Calu3 (cell line): ENCODE measurements at regions not wholly inside any gene's neighbourhood (a gene's known extent, or its start where the extent isn't known, plus 50 kb on each side); places are given as distances from the start of the nearest gene placed in this dataset.

Experiments
- BruUV-seq: library from RNA; stranded (reverse); fragments of 400-500 nt; replicated peaks from 2 replicates; lab custom pipeline; 2021; lab: Mats Ljungman, UMichigan
- CTCF ChIA-PET: fragments of 300-600 bp; sonication (Branson Sonifier 250); formaldehyde crosslinking; loops from one replicate; lab custom pipeline; 2022; ENCODE audit warnings: antibody characterized with exemption; lab: Charles Lee
- DNase-seq: peaks from one replicate; pipeline ENCODE4 v3.0.0; 2022
- H3K27ac Mint-ChIP-seq: one replicate; pipeline ENCODE4 v1.8.0; 2022; ENCODE audit warnings: mixed read lengths; ENCODE audit not compliant: unreplicated experiment
- H3K27me3 Mint-ChIP-seq: one replicate; pipeline ENCODE4 v1.8.0; 2022; ENCODE audit warnings: mixed read lengths; ENCODE audit not compliant: unreplicated experiment
- H3K36me3 Mint-ChIP-seq: one replicate; pipeline ENCODE4 v1.8.0; 2022; ENCODE audit warnings: mild to moderate bottlenecking, moderate library complexity, mixed read lengths; ENCODE audit not compliant: insufficient read depth, unreplicated experiment
- H3K4me1 Mint-ChIP-seq: one replicate; pipeline ENCODE4 v1.8.0; 2022; ENCODE audit warnings: mild to moderate bottlenecking, low read depth, mixed read lengths; ENCODE audit not compliant: unreplicated experiment
- H3K4me3 Mint-ChIP-seq: one replicate; pipeline ENCODE4 v1.8.0; 2022; ENCODE audit warnings: mild to moderate bottlenecking, low read depth, moderate library complexity, mixed read lengths; ENCODE audit not compliant: unreplicated experiment
- H3K9me3 Mint-ChIP-seq: one replicate; pipeline ENCODE4 v1.8.0; 2022; ENCODE audit warnings: low read depth, mixed read lengths; ENCODE audit not compliant: unreplicated experiment
- intact Hi-C: fragments of 100-400 bp; cut with micrococcal nuclease; formaldehyde crosslinking; loops from one replicate; pipeline ENCODE4 v1.10.0; 2022; ENCODE audit not compliant: unreplicated experiment
- TF ChIP-seq, protein P1 (sequence below): fragments of 200-600 bp; IDR thresholded peaks from one replicate; pipeline ENCODE4 v1.8.0; 2022; ENCODE audit warnings: antibody characterized with exemption; ENCODE audit not compliant: unreplicated experiment

DNA sequence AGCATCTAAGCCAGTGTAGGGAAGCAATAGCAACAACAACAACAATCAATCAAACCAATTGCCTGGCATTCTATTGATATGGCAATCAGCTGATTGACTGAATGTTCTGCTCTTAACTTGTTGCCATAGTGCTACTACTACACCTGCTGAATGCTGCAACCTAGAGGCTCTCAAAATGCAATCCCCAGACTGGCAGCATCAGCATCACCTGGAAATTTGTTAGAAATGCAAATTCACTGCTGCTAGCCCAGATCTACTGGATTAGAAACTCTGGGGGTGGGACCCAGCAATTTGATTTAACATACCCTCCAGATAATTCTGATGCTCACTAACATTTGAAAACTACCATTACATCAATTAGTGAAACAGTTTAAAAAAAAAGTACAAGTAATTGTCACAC lies 363.6 kb downstream of the SNAPC1 start:
- no peaks in the 10 kb centered on the region for H3K27me3 Mint-ChIP-seq
- CTCF ChIA-PET = interaction anchor here (0.6 to 2.6 kb wide), 3 partner anchors 106 to 265 kb away, joined by 3 to 56 read pairs (median 3); no protein-coding TSS in a partner anchor
- DNase-seq = no peak
- BruUV-seq = no TSS peak
- H3K4me1 Mint-ChIP-seq = no peaks in the 10 kb centered on the region
- H3K9me3 Mint-ChIP-seq = no peaks in the 10 kb centered on the region
- intact Hi-C loops = loop anchor here (10.0 kb wide), 1 partner anchor 831 kb away; no protein-coding TSS in a partner anchor
- H3K36me3 Mint-ChIP-seq = no peaks in the 10 kb centered on the region
- TF ChIP-seq, protein P1, sequence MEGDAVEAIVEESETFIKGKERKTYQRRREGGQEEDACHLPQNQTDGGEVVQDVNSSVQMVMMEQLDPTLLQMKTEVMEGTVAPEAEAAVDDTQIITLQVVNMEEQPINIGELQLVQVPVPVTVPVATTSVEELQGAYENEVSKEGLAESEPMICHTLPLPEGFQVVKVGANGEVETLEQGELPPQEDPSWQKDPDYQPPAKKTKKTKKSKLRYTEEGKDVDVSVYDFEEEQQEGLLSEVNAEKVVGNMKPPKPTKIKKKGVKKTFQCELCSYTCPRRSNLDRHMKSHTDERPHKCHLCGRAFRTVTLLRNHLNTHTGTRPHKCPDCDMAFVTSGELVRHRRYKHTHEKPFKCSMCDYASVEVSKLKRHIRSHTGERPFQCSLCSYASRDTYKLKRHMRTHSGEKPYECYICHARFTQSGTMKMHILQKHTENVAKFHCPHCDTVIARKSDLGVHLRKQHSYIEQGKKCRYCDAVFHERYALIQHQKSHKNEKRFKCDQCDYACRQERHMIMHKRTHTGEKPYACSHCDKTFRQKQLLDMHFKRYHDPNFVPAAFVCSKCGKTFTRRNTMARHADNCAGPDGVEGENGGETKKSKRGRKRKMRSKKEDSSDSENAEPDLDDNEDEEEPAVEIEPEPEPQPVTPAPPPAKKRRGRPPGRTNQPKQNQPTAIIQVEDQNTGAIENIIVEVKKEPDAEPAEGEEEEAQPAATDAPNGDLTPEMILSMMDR = no peak
- no peak overlapping the region for H3K27ac Mint-ChIP-seq
- no peak overlapping the region for H3K4me3 Mint-ChIP-seq

DNA sequence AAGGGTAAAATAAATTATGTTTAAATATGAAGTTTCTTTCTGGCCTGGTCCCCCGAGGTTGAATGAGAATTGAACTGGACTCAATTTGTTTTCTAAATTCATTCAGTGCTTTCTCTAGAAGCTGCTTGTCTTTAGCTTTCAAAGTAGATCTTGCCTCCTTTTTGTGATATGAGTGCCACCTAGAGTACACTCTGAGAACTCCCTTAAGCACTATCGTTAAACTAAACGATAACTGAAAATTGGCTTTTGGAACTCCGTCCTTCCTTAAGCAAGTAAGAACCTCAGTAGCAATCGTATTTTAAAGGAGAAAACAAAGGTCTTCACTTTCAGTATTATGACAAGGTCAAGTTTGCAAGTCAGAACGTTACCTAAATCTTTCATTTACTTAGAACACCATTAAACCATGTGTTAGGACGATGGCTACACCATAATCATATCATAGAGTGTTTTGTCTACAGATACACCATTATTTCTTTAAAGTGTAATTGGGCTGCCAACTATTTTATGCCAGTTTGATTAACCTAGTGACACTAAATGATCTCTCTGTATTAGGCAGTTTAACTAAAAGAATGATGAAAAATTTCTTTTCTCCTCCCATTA lies 364.8 kb downstream of the SNAPC1 start:
- no TSS peak for BruUV-seq
- Mint-ChIP-seq H3K27ac (no peak overlapping the region), H3K36me3 (no peaks in the 10 kb centered on the region), H3K27me3 (no peaks in the 10 kb centered on the region), H3K9me3 (no peaks in the 10 kb centered on the region), H3K4me1 (no peaks in the 10 kb centered on the region), H3K4me3 (no peak overlapping the region)
- TF ChIP-seq, protein P1 = peak; percentile 65
- DNase-seq = peak; percentile 27
- CTCF ChIA-PET = interaction anchor here (0.8 to 2.6 kb wide), 9 partner anchors 10 to 939 kb away, joined by 3 to 56 read pairs (median 5); no protein-coding TSS in a partner anchor
- intact Hi-C loops = loop anchor here (1.0 to 10.0 kb wide), 3 partner anchors 202 to 832 kb away; no protein-coding TSS in a partner anchor

DNA sequence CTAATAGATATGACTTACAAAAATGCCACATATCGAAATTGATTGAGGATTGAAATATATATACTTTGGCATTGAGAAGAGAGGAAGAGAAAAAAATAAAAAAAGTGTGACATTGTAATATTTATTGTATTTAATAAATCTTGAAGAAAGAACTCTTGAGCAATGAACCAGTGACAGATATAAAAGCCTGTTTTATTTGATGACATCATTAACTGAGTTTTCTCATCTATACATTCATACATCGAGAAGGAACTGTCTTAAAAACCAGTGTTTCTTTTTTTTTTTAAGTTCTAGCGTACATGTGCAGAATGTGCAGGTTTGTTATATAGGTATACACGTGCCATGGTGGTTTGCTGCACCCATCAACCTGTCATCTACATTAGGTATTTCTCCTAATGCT lies 368.2 kb downstream of the SNAPC1 start:
- TF ChIP-seq, protein P1 = no peak
- H3K9me3 Mint-ChIP-seq = no peaks in the 10 kb centered on the region
- intact Hi-C loops = no loop called here
- BruUV-seq = no TSS peak
- no peak overlapping the region for H3K27ac Mint-ChIP-seq
- H3K27me3 Mint-ChIP-seq = no peaks in the 10 kb centered on the region
- no peaks in the 10 kb centered on the region for H3K4me1 Mint-ChIP-seq
- no peaks in the 10 kb centered on the region for H3K36me3 Mint-ChIP-seq
- DNase-seq = no peak
- H3K4me3 Mint-ChIP-seq = no peak overlapping the region
- CTCF ChIA-PET = no interaction called here

DNA sequence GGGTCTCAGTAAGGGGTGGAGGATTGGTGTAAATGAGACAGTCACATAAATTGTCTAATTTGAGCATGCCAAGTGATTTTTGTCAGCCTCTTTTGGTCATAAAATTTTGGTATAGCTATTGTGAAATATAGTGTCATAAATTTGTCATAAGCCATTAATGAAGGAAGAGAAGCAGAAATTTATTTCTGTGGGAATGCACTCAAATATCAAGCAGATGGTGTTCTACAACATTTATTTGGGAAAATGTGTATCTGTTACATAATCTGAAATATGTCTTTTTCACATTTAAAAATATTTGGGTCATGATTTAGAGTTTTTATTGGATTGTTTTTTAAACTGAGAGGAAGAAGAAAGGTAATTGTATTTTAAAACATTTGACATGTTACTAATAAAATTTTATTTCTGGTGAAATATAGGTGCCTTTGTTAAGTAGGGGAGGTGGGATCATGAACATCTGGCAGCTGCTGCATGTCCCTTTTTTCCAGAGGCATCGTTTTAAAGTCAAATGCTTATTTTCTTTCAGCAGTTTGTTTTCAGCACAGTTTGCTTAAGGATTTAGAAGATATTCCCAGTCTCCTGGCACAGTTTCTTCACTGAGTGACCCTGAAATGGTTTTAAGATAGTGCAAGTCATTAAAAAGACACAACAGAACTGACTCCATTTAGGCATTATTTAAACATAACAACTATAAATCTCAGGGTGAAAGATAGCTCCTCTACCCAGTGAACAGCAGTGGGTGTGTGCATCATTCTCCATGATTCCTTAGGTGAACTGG lies 371.7 kb downstream of the SNAPC1 start:
- TF ChIP-seq, protein P1 = no peak
- CTCF ChIA-PET = no interaction called here

More for the DNA sequence above, 371.7 kb downstream of the SNAPC1 start:
- Mint-ChIP-seq H3K4me3 (no peak overlapping the region), H3K9me3 (no peaks in the 10 kb centered on the region), H3K4me1 (no peaks in the 10 kb centered on the region), H3K36me3 (no peaks in the 10 kb centered on the region), H3K27ac (no peak overlapping the region), H3K27me3 (no peaks in the 10 kb centered on the region)
- intact Hi-C loops = no loop called here
- DNase-seq = no peak
- BruUV-seq = no TSS peak
